ENCODE measurements at regions not wholly inside any gene's neighbourhood (a gene's known extent, or its start where the extent isn't known, plus 50 kb on each side); places are given as distances from the start of the nearest gene placed in this dataset.

DNA sequence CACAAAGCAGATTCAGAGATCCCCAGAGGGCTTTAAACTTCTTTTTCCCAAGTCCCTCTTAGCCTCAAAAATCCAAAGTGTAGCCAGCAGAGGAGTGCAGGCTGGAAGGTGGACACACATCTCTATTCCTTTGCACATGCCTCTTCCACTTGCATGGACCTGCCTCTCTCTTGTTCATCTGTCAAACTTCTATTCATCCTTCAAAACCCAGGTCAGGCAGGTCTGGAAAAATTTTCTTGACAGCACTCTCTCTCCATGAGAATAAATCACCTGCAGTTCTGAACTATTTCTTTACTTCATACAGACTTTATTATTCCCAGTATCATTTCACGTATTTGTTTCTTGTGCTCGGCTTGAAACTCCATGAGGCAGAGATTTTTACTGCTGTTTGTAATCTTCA is 127.5 kb downstream of the SS18 start:
- no peak for DNase-seq

DNA sequence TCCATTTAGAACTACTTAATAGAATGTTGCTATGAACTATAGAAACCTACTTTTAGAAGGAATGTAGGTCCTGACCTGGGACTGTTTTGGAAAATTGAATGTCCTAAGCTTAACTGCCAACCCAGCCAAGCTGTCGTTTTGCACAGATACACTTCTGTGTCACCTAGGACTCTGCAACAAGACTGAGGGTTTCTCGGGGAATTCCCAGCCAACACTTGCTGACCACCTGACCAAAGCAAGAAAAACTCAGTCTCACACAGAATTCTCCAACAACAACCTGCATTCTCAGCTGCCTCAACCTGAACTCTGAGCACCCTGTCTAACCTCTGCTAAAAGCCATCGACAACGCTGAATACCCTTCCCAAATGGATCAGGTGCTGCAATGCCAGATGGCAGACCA is 128.2 kb downstream of the SS18 start:
- DNase-seq, result no peak

DNA sequence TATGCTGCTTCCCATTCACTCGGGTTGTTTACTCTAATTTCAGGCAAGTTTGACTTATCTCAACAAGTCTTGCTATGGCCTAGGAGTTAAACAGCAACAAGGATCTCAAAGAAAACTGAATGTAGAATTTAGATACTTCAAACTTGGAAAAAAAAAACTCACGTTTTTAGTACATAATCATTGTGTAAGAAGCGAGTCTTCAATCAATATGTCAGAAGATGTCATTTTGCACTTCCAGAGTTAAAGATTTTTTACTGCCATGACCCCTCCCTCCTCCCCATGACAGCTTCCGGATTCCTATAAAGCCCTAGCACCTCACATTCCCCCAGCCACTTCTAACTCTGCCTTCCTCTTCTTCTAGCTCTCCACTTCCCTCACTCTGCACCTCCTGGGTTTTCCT is 133.4 kb downstream of the SS18 start:
- no peak for DNase-seq

DNA sequence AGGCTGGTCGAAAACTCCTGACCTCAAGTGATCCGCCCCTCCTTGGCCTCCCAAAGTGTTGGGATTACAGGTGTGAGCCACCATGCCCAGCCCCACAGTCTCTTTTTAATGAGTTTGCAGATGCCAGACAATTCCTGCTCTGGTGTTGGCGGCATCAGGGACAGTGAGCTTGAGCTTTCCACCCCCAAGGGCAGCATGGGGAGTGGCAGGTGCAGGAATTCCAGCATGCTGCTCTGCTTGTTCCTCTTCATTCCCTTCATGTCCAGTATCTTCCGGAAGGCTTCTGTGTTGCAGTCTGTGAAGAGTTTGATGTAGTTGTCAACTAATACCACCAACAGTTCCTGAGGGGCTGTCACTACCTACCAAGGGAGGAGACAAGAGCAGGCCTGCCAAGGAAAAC is 137.3 kb downstream of the SS18 start:
- DNase-seq, result no peak

DNA sequence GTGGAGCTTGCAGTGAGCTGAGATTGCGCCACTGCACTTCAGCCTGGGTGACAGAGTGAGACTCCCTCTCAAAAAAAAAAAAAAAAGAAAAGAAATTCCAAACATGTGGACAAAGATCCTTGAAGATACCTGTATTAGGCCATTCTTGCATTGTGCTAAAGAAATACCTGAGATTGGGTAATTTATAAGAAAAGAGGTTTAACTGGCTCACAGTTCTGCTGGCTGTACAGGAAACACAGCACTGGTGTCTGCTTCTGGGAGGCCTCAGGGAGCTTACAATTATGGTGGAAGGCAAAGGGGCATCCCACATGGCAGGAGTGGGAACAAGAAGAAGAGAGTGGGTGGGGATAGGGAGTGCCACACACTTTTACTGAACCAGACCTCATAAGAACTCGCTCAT is 140.1 kb downstream of the SS18 start:
- DNase-seq, result no peak

DNA sequence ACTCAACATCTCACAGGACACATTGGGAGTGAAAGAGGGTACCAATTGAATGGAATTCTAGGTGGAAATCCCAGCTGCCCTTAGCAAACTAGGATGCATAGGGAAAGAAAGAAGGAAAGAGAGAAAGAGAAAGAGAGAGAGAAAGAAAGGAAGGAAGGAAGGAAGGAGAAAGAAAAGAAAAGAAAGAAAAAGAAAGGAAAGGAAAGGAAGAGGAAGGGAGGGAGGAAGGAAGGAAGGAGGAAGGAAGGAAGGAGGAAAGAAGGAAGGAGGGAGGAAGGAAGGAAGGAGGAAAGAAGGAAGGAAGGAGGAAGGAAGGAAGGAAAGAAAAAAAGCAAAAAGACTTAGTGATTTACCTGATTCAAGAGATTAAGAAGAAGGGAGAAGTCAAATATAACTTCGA is 143.9 kb downstream of the SS18 start:
- no peak for DNase-seq

DNA sequence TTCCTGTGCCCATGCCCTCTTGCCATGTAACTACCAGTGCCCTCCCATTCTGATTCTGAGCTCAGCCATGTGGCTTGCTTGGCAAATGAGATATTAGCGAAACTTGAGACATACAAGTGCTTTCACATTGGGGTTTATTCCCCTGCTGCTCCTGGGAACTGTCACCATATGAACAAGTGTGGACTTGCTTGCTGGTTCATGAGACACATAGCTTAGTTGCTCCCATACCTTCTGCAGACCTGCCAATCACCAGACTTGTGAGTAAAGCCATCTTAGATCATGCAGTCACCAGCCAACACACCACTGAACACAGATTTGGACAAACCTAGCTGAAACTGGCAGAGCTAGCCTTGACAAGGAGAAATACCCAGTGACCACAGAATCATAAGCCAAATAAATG is 155.1 kb downstream of the SS18 start:
- DNase-seq, result no peak

DNA sequence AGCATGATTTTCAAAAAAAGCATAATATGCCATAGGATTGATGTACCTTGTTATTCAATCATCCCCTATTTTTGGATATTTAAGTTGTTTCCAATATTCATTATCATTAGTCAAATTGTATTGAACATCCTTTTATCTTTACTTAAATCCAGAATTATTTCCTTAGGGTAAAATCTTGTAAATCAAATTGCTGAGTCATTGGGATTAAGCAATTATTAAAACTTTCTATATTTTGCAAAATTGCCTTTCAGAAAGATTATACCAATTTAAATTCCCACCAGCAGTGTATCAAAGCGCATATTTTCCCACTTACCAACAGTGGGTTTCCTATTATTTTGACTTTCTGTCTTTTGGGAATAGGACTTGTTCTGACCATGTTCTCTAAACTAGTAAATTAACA is 159.3 kb downstream of the SS18 start:
- DNase-seq, result no peak

DNA sequence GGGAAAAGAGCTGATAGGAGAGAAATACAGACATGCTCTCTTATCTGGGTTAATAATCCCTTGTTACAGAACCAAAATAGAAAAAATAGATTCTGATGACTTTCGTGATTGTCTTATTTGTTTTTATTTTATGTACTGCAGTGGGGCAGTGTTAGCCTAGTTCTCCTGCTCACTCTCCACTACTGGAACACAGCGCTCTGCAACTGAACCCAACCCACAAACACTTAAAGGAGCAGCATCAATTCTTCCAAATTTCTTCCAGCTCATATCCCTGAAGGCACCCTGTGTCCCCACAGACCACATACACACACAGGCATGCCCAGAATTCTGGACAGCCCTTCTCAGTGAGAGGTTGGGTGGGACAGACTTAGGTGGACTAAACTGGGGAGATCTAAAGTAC is 160.6 kb downstream of the SS18 start:
- no peak for DNase-seq

DNA sequence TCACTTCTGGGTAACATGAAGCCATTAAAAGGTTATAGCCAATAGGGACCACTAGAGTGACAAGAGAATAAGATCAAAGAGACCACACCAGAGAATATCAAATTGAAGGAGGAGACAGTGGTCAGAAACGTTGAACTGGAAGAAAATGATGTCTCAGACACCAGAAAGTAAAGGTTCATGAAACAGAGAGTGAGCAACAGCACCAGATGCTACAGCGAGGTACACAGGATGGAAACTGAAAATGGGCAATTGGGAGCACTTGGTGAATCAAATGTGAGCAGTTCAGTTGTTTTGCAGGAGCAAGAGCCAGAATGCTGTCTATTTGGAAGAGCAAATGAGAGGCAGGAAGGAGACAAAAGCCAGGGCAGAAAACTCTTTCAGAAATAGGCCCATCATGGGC is 162.6 kb downstream of the SS18 start:
- no peak for DNase-seq

DNA sequence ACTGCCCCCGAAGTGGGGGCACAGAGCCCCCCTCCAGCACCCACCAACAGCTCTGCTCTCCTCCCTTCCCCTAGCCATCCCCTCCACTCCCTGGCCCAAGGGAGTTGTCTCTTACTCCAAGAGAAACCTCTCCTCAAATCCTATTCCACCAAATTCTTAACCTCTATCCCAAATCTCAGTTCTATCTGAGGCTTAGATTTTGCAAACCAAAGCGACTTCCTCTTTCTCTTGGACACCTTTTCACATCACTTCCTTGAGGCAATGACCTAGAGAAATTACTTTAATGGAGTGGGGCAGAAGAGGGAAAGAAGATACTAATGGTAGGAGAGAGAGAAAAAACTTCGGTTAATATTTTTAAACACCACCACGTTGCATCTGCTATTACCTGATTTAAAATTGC is 167.2 kb downstream of the SS18 start:
- no peak for DNase-seq

DNA sequence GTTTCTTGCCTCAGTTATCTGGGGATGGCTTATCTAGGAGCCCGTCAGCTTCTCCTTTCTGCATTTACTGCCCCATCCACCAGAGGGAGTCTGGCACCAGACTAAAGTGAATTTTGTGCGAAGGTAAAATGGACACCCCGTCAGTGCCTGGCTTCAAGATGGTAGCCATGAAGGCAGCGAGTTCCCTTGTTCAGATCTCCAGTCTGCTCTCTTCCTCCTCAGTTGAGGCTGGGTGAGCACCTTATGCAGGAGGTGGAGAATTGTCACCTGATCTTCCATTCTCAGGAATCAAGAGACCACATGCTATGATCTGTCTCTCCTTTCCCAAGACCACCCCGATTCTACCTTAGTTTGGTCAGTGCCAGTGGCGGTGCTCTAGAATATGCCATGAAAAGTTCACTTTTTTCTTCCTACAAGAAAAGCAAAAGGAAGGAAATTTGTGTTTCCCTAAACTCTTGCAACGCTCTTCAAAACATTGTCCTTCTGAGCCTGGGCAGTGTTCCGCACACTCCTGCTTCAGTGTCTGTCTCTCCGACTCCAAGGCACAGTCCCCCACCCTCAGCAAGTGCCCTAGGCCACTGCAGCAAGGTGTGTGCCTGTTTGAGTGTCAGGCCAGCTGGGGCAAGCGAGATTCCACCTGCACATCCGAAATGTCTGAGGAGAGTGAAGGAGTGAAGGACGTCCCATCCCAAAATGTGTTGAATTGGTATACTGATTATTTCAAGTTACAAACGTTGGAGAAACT is 168.6 kb downstream of the SS18 start:
- DNase-seq, result peak; percentile 65

DNA sequence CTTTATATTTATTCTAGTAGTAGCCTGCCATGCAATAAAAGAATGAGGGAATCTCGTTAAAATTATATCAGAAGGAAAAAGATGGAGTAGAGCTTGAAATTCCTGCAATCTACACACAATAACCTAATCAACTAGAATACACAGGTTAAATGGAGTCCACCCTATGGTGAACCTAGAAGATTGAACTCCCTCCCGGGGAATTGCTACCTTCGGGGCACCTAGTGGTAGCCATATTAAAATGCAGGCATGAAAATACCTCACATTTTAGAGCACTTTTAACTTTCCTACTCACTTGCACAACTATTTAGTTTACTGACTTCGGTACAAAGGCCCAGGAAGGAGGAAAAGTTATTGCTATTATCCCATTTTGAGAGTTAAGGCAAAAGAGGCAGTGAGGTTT is 174.5 kb downstream of the SS18 start:
- no peak for DNase-seq

DNA sequence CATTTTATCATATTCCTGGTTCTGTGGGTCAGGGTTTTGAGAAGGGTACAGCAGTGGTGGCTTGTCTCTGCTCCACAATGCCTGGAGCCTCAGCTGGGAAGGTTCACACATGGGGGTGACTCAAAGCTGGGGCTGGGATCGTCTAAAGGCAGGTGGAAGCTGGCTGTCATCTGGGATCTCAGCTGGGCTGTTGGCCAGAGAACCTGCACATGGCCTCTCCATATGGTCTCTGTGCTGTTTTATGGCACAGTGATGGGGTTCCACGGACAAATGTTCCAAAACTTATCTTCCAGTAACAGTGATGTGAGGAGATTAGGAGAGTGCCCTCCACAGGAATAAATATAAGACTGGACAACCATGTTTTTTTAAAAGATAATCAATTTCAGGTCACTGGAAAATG is 191.4 kb downstream of the SS18 start:
- no peak for DNase-seq

DNA sequence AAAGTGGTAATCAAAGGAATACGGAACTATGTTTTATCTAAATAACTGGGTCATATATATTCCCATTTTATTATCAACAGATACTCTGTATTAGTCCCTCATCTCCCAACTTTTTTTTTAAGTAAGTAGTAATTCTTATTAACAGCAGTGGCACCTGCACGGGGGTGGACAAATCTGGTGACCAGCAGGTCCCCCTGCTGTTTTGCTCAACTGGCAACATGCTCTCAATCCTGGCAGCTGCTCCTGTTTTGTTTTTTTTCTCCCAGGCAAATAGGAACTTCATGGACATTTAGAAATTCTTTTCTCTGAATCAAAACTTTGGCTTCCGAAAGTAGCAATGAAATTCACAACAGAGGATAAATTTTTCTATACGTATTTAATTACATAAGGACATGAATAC is 193.5 kb downstream of the SS18 start:
- DNase-seq, result no peak

DNA sequence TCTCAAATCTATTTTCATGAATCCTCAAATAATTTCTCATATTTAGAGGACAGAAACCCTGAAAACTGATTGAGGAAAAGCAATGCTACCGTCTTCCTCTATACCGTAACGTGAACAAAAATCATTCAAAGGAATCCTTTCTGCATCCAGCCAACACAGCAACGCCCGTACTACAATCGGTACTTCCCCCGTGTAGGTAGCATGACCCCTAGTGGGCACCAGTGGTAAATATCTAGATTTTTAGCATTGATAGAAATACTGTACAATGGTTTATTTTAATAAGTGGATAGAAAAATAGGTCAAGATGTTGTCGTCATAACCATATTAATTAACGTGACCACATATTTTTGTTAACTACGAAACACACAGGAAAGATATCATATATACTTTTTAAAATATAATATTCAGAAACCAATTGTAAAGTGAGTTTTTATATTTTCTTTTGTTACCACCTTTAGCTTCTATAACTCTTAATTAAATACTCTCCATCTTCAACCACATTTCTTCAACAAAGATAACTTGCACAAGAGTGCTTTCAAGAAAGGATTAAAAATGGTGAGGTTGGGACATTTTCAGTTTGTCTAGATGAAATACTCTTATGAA is 194.1 kb downstream of the SS18 start:
- DNase-seq, result no peak

DNA sequence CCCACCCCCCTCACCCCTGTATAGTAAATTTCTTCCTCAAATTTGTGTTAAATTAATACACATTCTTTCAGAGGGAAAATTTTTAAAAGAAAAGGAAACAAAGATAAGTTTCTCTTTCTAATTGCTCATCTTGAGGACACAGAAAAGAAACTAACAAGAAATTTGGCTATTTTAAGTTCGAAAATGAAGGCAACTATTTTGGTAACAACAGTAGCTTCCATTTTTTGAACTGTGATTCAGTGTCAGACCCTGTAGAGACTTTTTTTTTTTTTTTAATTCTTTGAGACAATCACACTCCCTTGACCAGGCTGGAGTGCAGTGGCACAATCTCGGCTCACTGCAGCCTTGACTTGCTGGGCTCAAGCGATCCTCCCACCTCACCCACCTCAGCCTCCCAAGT is 194.9 kb downstream of the SS18 start:
- no peak for DNase-seq

DNA sequence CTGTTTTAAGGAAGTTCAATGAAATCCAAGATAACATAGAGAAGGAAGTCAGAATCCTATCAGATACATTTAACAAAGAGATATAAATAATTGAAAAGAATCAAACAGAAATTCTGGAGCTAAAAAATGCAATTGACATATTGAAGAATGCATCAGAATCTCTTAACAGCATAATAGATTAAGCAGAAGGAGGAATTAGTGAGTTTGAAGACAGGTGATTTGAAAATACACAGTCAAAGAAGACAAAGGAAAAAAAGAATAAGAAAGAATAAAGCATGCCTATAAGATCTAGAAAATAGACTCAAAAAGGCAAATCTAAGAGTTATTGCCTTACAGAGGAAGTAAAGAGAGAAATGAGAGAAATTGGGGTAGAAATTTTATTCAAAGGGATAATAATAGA is 204.1 kb downstream of the SS18 start:
- no peak for DNase-seq

DNA sequence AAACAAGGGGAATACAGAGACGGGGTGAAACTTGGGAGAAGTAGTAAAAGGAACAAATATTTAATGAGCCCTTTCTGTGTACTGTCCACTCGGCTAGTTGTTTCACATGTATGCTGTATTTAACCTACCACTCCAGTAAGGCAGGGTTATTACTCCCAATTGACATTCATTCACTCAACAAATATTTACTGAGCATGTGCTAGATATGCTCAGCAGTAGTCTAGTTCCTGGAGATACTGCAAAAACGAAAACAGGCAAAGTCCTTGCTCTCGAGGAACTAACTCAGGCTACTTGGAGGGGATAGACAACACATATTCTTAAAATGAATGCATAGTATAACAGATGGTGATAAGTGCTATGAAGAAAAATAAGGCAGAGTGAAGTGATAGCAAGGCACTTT is 207.3 kb downstream of the SS18 start:
- DNase-seq, result no peak

DNA sequence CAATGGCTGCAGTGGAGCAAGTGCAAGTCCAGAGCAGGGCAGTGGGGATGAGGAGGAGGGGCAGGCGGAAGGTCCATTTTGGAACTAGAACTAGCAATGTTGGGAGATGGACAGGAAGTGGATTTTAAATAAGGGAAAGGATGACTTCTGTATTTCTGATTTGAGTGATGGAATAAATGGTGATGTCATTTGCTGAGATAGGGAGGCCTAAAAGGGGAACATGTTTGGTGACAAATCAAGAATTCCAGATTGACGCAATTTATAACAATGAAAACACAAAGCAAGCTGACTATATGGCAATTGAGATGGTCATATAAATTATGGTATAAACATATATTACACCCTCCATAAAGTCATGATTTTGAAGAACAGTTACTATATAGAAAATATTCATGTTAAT is 209.3 kb downstream of the SS18 start:
- DNase-seq, result no peak

DNA sequence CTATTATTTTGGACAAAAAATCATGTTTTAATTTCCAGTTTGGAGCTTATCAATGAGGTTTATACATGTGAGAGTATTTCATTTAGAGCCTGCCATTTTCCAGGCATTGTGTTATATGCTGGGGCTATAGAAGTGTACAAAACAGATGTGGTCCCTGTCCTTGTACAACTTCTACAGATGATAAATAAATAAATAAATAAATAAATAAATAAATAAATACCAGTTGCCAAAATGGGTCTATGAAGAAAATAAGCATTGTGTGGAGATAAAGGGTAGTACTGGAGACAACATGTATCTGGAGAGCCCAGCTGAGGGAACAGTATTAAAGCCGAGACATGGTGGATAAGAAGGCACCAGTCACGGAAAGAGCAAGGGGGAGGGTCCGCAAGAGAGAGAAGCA is 210.0 kb downstream of the SS18 start:
- no peak for DNase-seq

DNA sequence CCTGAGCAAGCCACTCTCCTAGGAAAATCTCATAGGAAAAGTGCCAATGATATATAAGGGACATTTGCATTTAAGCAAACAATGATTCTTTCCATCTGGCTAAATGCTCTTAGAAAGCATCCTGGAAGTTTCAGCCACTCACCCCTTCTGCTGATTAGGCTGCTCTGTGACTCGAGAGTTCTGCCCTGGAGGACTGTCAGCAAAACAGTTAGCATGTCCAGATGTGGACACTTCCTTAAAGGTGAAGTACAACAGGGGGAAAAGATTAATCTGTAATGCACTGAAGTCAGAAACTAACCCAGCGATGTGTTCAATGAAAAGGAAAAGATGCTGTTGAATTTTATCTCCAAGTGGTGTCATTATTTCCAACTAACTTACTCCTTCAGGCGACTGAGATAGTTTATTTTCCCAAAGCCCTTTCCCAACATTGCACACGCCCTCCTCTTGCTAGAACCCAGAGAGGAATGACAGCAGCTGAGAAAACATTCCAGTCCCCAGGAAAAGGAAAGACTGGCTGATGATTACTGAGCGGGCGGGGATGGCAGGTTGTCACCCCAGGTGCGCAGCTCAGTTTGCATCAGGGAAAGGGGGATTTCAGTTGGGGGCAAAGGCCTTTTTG is 214.0 kb downstream of the SS18 start:
- no peak for DNase-seq

DNA sequence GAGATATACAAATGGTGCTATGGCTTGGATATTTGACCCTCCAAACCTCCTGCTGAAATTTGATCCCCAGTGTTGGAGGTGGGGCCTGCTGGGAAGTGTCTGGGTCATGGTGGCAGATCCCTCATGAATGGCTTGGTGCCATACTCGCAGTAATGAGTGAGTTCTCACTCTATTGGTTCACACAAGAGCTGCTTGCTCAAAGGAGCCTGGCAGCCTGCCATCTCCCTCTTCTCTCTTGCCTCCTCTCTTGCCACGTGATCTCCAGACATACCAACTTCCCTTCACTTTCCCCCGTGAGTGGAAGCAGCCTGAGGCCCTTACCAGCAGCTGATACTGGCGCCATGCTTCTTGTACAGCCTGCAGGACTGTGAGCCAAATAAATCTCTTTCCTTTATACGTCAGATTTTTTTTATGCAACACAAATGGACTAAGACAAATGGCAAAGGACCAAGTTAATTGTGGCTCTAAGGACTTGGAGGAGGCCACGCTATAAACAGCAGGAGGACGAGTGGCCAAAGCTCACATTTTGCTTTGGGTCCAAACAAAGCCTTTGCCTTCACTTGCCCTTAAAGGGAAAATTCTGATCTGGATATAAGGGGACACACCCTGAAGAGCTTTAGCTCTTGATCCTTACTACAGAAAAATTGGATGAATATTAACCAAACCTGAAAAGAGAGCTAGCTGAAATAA is 214.7 kb downstream of the SS18 start:
- DNase-seq, result no peak

DNA sequence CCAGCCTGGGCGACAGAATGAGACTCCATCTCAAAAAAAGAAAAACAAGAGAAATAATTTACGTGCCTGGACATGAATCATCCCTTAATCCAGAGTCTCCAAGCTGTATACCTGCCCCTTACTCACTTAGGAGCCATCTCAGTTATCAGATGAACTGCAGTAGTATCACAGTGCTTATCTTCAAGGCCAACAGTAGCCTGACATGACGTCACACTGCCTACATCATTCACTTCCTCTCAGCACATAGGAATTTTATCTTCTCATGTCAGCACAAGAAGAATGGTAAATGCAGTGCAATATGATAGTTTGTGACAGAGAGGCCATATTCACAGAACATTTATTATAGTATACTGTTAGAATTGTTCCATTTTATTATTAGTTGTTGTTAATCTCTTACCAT is 216.6 kb downstream of the SS18 start:
- DNase-seq, result no peak
